Nephron (organoid): ENCODE measurements at regions not wholly inside any gene's neighbourhood (a gene's known extent, or its start where the extent isn't known, plus 50 kb on each side); places are given as distances from the start of the nearest gene placed in this dataset.

Experiments used
- H3K27ac Mint-ChIP-seq, 3 experiments: 2 replicates each; pipeline ENCODE4 v1.8.0; 2020; ENCODE audit warnings: mixed read lengths in 3 of 3, mild to moderate bottlenecking in 2 of 3, moderate library complexity in 1 of 3
- H3K27me3 Mint-ChIP-seq: 2 replicates; pipeline ENCODE4 v1.8.0; 2021; ENCODE audit warnings: low read depth, mild to moderate bottlenecking, moderate library complexity, mixed read lengths
- H3K36me3 Mint-ChIP-seq: 2 replicates; pipeline ENCODE4 v1.8.0; 2020; ENCODE audit warnings: low read depth, mixed read lengths
- H3K4me1 Mint-ChIP-seq: 2 replicates; pipeline ENCODE4 v1.8.0; 2020; ENCODE audit warnings: mixed read lengths
- H3K4me3 Mint-ChIP-seq, 3 experiments: 2 replicates each; pipeline ENCODE4 v1.8.0; 2020; ENCODE audit warnings: mild to moderate bottlenecking in 3 of 3, mixed read lengths in 3 of 3, moderate library complexity in 2 of 3
- H3K9me3 Mint-ChIP-seq: 2 replicates; pipeline ENCODE4 v1.8.0; 2020; ENCODE audit warnings: mixed read lengths
- CTCF ChIP-seq, 3 experiments: fragments of 200-600 bp; sonication (generic); IDR thresholded peaks; one replicate each; pipeline ENCODE4 v1.5.0; 2021; ENCODE audit warnings: antibody characterized with exemption in 3 of 3; ENCODE audit not compliant: unreplicated experiment in 3 of 3

GRCh38 chr13:79196843-79197242 is 209.2 kb downstream of the RBM26 start:
- Mint-ChIP-seq H3K4me1 (no peaks in the 10 kb centered on the region), H3K36me3 (no peaks in the 10 kb centered on the region), H3K27me3 (no peaks in the 10 kb centered on the region), H3K9me3 (no peaks in the 10 kb centered on the region), H3K4me3 (no peak overlapping the region), H3K27ac (no peak overlapping the region)
- no peak for TF ChIP-seq CTCF (IDR thresholded peaks at IDR 0.05; ENCODE audit: unreplicated experiment in 3 of 3)

GRCh38 chr13:79196366-79196765 is 209.7 kb downstream of the RBM26 start:
- no peak overlapping the region for H3K27ac Mint-ChIP-seq
- no peaks in the 10 kb centered on the region for H3K9me3 Mint-ChIP-seq
- no peaks in the 10 kb centered on the region for H3K4me1 Mint-ChIP-seq
- TF ChIP-seq CTCF (IDR thresholded peaks at IDR 0.05; ENCODE audit: unreplicated experiment in 3 of 3) = no peak
- no peak overlapping the region for H3K4me3 Mint-ChIP-seq
- H3K36me3 Mint-ChIP-seq = no peaks in the 10 kb centered on the region
- H3K27me3 Mint-ChIP-seq = no peaks in the 10 kb centered on the region

- Mint-ChIP-seq H3K27me3 (no peaks in the 10 kb centered on the region), H3K4me3 (no peak overlapping the region), H3K36me3 (no peaks in the 10 kb centered on the region), H3K4me1 (no peaks in the 10 kb centered on the region), H3K27ac (no peak overlapping the region), H3K9me3 (no peaks in the 10 kb centered on the region)
- TF ChIP-seq CTCF (IDR thresholded peaks at IDR 0.05; ENCODE audit: unreplicated experiment in 3 of 3) = no peak
Observed at GRCh38 chr13:79194727-79195126, 211.3 kb downstream of the RBM26 start.

- no peaks in the 10 kb centered on the region for H3K36me3 Mint-ChIP-seq
- no peaks in the 10 kb centered on the region for H3K9me3 Mint-ChIP-seq
- H3K27me3 Mint-ChIP-seq = no peaks in the 10 kb centered on the region
- H3K27ac Mint-ChIP-seq = no peak overlapping the region
- no peak overlapping the region for H3K4me3 Mint-ChIP-seq
- H3K4me1 Mint-ChIP-seq = no peaks in the 10 kb centered on the region
- TF ChIP-seq CTCF (IDR thresholded peaks at IDR 0.05; ENCODE audit: unreplicated experiment in 3 of 3) = no peak
Observed at GRCh38 chr13:79194272-79194671, 211.8 kb downstream of the RBM26 start.

GRCh38 chr13:79191501-79191900 is 214.6 kb downstream of the RBM26 start:
- H3K27ac Mint-ChIP-seq = no peak overlapping the region
- no peaks in the 10 kb centered on the region for H3K27me3 Mint-ChIP-seq
- no peaks in the 10 kb centered on the region for H3K4me1 Mint-ChIP-seq
- TF ChIP-seq CTCF (IDR thresholded peaks at IDR 0.05; ENCODE audit: unreplicated experiment in 3 of 3) = no peak
- H3K36me3 Mint-ChIP-seq = no peaks in the 10 kb centered on the region
- H3K9me3 Mint-ChIP-seq = no peaks in the 10 kb centered on the region
- H3K4me3 Mint-ChIP-seq = no peak overlapping the region

GRCh38 chr13:79190932-79191331 is 215.1 kb downstream of the RBM26 start:
- Mint-ChIP-seq H3K9me3 (no peaks in the 10 kb centered on the region), H3K4me1 (no peaks in the 10 kb centered on the region), H3K27ac (no peak overlapping the region), H3K4me3 (no peak overlapping the region), H3K27me3 (no peaks in the 10 kb centered on the region), H3K36me3 (no peaks in the 10 kb centered on the region)
- no peak for TF ChIP-seq CTCF (IDR thresholded peaks at IDR 0.05; ENCODE audit: unreplicated experiment in 3 of 3)
